IPS-18a (cell line): ENCODE measurements at regions not wholly inside any gene's neighbourhood (a gene's known extent, or its start where the extent isn't known, plus 50 kb on each side); places are given as distances from the start of the nearest gene placed in this dataset.
"Not testable (repeated sequence)": the region's sequence is repeated elsewhere in the genome, so short reads cannot be mapped to it uniquely, and the experiment has no call there.

Experiments used
- H3K27ac ChIP-seq: one replicate; pipeline ENCODE4 v1.5.1; 2013; ENCODE audit warnings: low read length
- H3K27me3 ChIP-seq: one replicate; pipeline ENCODE4 v1.6.1; 2013; ENCODE audit warnings: mild to moderate bottlenecking, low read length; ENCODE audit not compliant: control insufficient read depth, insufficient read depth
- H3K36me3 ChIP-seq: one replicate; pipeline ENCODE4 v1.6.1; 2013; ENCODE audit warnings: low read depth, low read length; ENCODE audit not compliant: control insufficient read depth
- H3K4me1 ChIP-seq: one replicate; pipeline ENCODE4 v1.6.1; 2013; ENCODE audit warnings: low read depth, low read length; ENCODE audit not compliant: control insufficient read depth
- H3K4me3 ChIP-seq: one replicate; pipeline ENCODE4 v1.5.1; 2013; ENCODE audit warnings: low read length
- H3K9ac ChIP-seq: one replicate; pipeline ENCODE4 v1.6.1; 2013; ENCODE audit warnings: mild to moderate bottlenecking, low read length, moderate library complexity
- H3K9me3 ChIP-seq: one replicate; pipeline ENCODE4 v1.6.1; 2013; ENCODE audit warnings: low read depth, low read length; ENCODE audit not compliant: control insufficient read depth

GRCh38 chr4:164058776-164059445 is 564.4 kb downstream of the TMA16 start:
- no peaks in the 10 kb centered on the region for H3K4me1 ChIP-seq
- H3K9me3 ChIP-seq, result no peaks in the 10 kb centered on the region
- no peak overlapping the region for H3K4me3 ChIP-seq
- H3K27ac ChIP-seq, result no peak overlapping the region
- no peak overlapping the region for H3K9ac ChIP-seq
- H3K36me3 ChIP-seq, result no peaks in the 10 kb centered on the region
- H3K27me3 ChIP-seq, result no peaks in the 10 kb centered on the region

GRCh38 chr4:164060456-164060855 is 566.0 kb downstream of the TMA16 start:
- Histone ChIP-seq H3K9ac (no peak overlapping the region), H3K4me1 (no peaks in the 10 kb centered on the region), H3K4me3 (no peak overlapping the region), H3K9me3 (no peaks in the 10 kb centered on the region), H3K36me3 (no peaks in the 10 kb centered on the region), H3K27ac (no peak overlapping the region), H3K27me3 (no peaks in the 10 kb centered on the region)

GRCh38 chr4:164068392-164068791 is 573.9 kb downstream of the TMA16 start:
- H3K9me3 ChIP-seq, result peaks cover 5% of the 10 kb centered on the region
- H3K4me3 ChIP-seq, result no peak overlapping the region
- H3K27me3 ChIP-seq, result no peaks in the 10 kb centered on the region
- no peaks in the 10 kb centered on the region for H3K36me3 ChIP-seq
- no peak overlapping the region for H3K9ac ChIP-seq
- H3K27ac ChIP-seq, result no peak overlapping the region
- peaks cover 8% of the 10 kb centered on the region for H3K4me1 ChIP-seq

- Histone ChIP-seq H3K9me3 (peaks cover 5% of the 10 kb centered on the region), H3K36me3 (no peaks in the 10 kb centered on the region), H3K4me3 (no peak overlapping the region), H3K27ac (no peak overlapping the region), H3K9ac (no peak overlapping the region), H3K27me3 (no peaks in the 10 kb centered on the region), H3K4me1 (peaks cover 8% of the 10 kb centered on the region)
Measured at GRCh38 chr4:164070625-164071024, 576.1 kb downstream of the TMA16 start.

GRCh38 chr4:164081371-164081770 is 586.9 kb downstream of the TMA16 start:
- H3K27ac ChIP-seq, result no peak overlapping the region
- H3K4me1 ChIP-seq, result no peaks in the 10 kb centered on the region
- no peak overlapping the region for H3K4me3 ChIP-seq
- H3K36me3 ChIP-seq, result no peaks in the 10 kb centered on the region
- H3K9ac ChIP-seq, result no peak overlapping the region
- H3K27me3 ChIP-seq, result no peaks in the 10 kb centered on the region
- no peaks in the 10 kb centered on the region for H3K9me3 ChIP-seq

GRCh38 chr4:164081801-164082200 is 587.3 kb downstream of the TMA16 start:
- no peak overlapping the region for H3K27ac ChIP-seq
- no peak overlapping the region for H3K4me3 ChIP-seq
- H3K9me3 ChIP-seq, result no peaks in the 10 kb centered on the region
- no peaks in the 10 kb centered on the region for H3K36me3 ChIP-seq
- no peaks in the 10 kb centered on the region for H3K27me3 ChIP-seq
- H3K9ac ChIP-seq, result no peak overlapping the region
- H3K4me1 ChIP-seq, result no peaks in the 10 kb centered on the region

GRCh38 chr4:164087733-164088132 is 593.2 kb downstream of the TMA16 start:
- Histone ChIP-seq H3K27ac (no peak overlapping the region), H3K9me3 (no peaks in the 10 kb centered on the region)

GRCh38 chr4:164095313-164096110 is 601.0 kb downstream of the TMA16 start:
- no peak overlapping the region for H3K4me3 ChIP-seq
- no peaks in the 10 kb centered on the region for H3K27me3 ChIP-seq
- no peaks in the 10 kb centered on the region for H3K9me3 ChIP-seq
- no peaks in the 10 kb centered on the region for H3K36me3 ChIP-seq
- H3K27ac ChIP-seq, result no peak overlapping the region
- no peak overlapping the region for H3K9ac ChIP-seq
- H3K4me1 ChIP-seq, result no peaks in the 10 kb centered on the region

More at GRCh38 chr4:164087733-164088132, 593.2 kb downstream of the TMA16 start:
- Histone ChIP-seq H3K4me1 (no peaks in the 10 kb centered on the region), H3K36me3 (no peaks in the 10 kb centered on the region), H3K9ac (no peak overlapping the region), H3K4me3 (no peak overlapping the region), H3K27me3 (no peaks in the 10 kb centered on the region)

GRCh38 chr4:164096766-164097518 is 602.5 kb downstream of the TMA16 start:
- no peaks in the 10 kb centered on the region for H3K36me3 ChIP-seq
- H3K4me3 ChIP-seq, result no peak overlapping the region
- no peaks in the 10 kb centered on the region for H3K9me3 ChIP-seq
- no peaks in the 10 kb centered on the region for H3K4me1 ChIP-seq
- H3K27ac ChIP-seq, result no peak overlapping the region
- no peaks in the 10 kb centered on the region for H3K27me3 ChIP-seq
- no peak overlapping the region for H3K9ac ChIP-seq

GRCh38 chr4:164100741-164101365 is 606.4 kb downstream of the TMA16 start:
- not testable (repeated sequence) for H3K9me3 ChIP-seq, H3K9ac ChIP-seq, H3K27me3 ChIP-seq, H3K4me1 ChIP-seq, H3K4me3 ChIP-seq, H3K27ac ChIP-seq, H3K36me3 ChIP-seq

- no peak overlapping the region for H3K4me3 ChIP-seq
- peaks cover 8% of the 10 kb centered on the region for H3K4me1 ChIP-seq
- no peaks in the 10 kb centered on the region for H3K9me3 ChIP-seq
- H3K27ac ChIP-seq, result no peak overlapping the region
- no peaks in the 10 kb centered on the region for H3K36me3 ChIP-seq
- no peak overlapping the region for H3K9ac ChIP-seq
- H3K27me3 ChIP-seq, result no peaks in the 10 kb centered on the region
Measured at GRCh38 chr4:164108971-164109370, 614.5 kb downstream of the TMA16 start.
